Vagina (tissue), 2 donors: ENCODE measurements at regions not wholly inside any gene's neighbourhood (a gene's known extent, or its start where the extent isn't known, plus 50 kb on each side); places are given as distances from the start of the nearest gene placed in this dataset.

Experiments used
- DNase-seq, 2 donors: peaks; one replicate each; pipeline ENCODE4 v3.0.0-alpha.2; 2017; ENCODE audit errors: extremely low spot score in 2 of 2
- H3K27ac ChIP-seq: fragments of 200-600 bp; sonication (generic); one replicate; pipeline ENCODE4 v1.5.1; 2019
- H3K27me3 ChIP-seq: fragments of 200-600 bp; sonication (generic); one replicate; pipeline ENCODE4 v1.5.1; 2019
- H3K36me3 ChIP-seq, 2 donors: fragments of 200-600 bp; sonication (generic); one replicate each; pipeline ENCODE4 v1.5.1; 2017 to 2019
- H3K4me1 ChIP-seq: fragments of 200-600 bp; sonication (generic); one replicate; pipeline ENCODE4 v1.5.1; 2019
- H3K4me3 ChIP-seq, 2 donors: fragments of 200-600 bp; sonication (generic); 1 replicate in 1 of 2; 2 replicates in 1 of 2; pipeline ENCODE4 v1.5.1; 2016 to 2019
- H3K9me3 ChIP-seq: fragments of 200-600 bp; sonication (generic); one replicate; pipeline ENCODE4 v1.5.1; 2019
- CTCF ChIP-seq, 3 experiments: fragments of 450-650 bp in 2 of 3; fragments of 200-600 bp in 1 of 3; sonication (generic) in 1 of 3; IDR thresholded peaks; one replicate each; pipeline ENCODE4 v1.5.1; 2017 to 2019; ENCODE audit warnings: antibody characterized with exemption in 3 of 3, mild to moderate bottlenecking in 2 of 3, moderate library complexity in 2 of 3
- POLR2A ChIP-seq, 2 donors: fragments of 450-650 bp; IDR thresholded peaks; one replicate each; pipeline ENCODE4 v1.6.1; 2017; ENCODE audit warnings: antibody characterized with exemption in 2 of 2, mild to moderate bottlenecking in 2 of 2, moderate library complexity in 2 of 2
- POLR2AphosphoS5 ChIP-seq, 2 donors: sonication (generic); formaldehyde crosslinking; IDR thresholded peaks; one replicate each; pipeline ENCODE4 v1.9.0; 2017; ENCODE audit warnings: antibody characterized with exemption in 2 of 2, mild to moderate bottlenecking in 2 of 2, low read depth in 1 of 2; ENCODE audit not compliant: insufficient read depth in 1 of 2
- intact Hi-C: fragments of 100-400 bp; cut with DNase I; formaldehyde crosslinking; loops from one replicate; pipeline ENCODE4 v1.15.1; 2023

DNA sequence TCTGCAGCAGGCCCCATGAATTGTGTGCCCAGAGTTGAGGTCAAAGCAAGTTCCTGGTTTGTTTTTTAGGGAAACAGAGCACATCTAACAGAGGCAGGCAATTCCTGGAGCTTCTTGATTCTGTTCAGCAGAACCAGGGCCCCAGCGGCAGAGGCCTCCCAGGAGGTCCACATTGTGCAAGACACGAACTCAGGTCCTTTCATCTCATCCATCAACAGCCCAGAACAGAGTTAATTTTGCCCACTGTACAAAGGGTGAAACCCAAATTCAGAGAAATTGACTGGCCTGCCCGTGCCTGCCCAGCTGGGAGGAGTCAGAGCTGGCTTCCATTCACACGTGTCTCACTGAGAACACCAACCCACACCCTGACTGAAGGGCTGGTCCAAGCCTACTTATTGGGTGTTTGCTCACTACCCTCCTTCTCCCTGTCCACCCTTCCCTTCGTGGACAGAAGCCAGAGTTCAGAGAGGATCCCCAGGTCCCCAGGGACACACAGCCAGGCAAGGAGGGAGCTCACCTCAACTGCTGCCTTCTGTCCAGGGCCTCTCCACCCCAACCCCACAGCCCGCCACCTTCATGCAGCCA is 607.1 kb downstream of the TBC1D22A start:
- no peak overlapping the region for H3K27ac ChIP-seq
- no peaks in the 10 kb centered on the region for H3K27me3 ChIP-seq
- no peak for DNase-seq
- no peaks in the 10 kb centered on the region for H3K4me1 ChIP-seq
- no peaks in the 10 kb centered on the region for H3K9me3 ChIP-seq
- TF ChIP-seq POLR2A (IDR thresholded peaks at IDR 0.05) (no peak), POLR2AphosphoS5 (IDR thresholded peaks at IDR 0.05; ENCODE audit: insufficient read depth in 1 of 2, low read depth in 1 of 2) (no peak), CTCF (IDR thresholded peaks at IDR 0.05) (no peak)
- intact Hi-C loops, result no loop called here
- H3K36me3 ChIP-seq, result no peaks in the 10 kb centered on the region
- no peak overlapping the region for H3K4me3 ChIP-seq

- no peak for TF ChIP-seq CTCF (IDR thresholded peaks at IDR 0.05)
- no peak for TF ChIP-seq POLR2A (IDR thresholded peaks at IDR 0.05)
- no peak for TF ChIP-seq POLR2AphosphoS5 (IDR thresholded peaks at IDR 0.05; ENCODE audit: insufficient read depth in 1 of 2, low read depth in 1 of 2)
- no peaks in the 10 kb centered on the region for H3K4me1 ChIP-seq
- H3K9me3 ChIP-seq, result no peaks in the 10 kb centered on the region
- no peaks in the 10 kb centered on the region for H3K27me3 ChIP-seq
- DNase-seq, result no peak
- no peak overlapping the region for H3K27ac ChIP-seq
- no peaks in the 10 kb centered on the region for H3K36me3 ChIP-seq
- no peak overlapping the region for H3K4me3 ChIP-seq
- intact Hi-C loops, result no loop called here
Observed at GRCh38 chr22:47369020-47369419, 606.6 kb downstream of the TBC1D22A start.

- no peaks in the 10 kb centered on the region for H3K9me3 ChIP-seq
- H3K27ac ChIP-seq, result no peak overlapping the region
- no peaks in the 10 kb centered on the region for H3K36me3 ChIP-seq
- intact Hi-C loops, result no loop called here
- no peak for DNase-seq
- no peak overlapping the region for H3K4me3 ChIP-seq
- H3K4me1 ChIP-seq, result no peaks in the 10 kb centered on the region
- TF ChIP-seq POLR2AphosphoS5 (IDR thresholded peaks at IDR 0.05; ENCODE audit: insufficient read depth in 1 of 2, low read depth in 1 of 2), result no peak
- TF ChIP-seq CTCF (IDR thresholded peaks at IDR 0.05), result no peak
- no peak for TF ChIP-seq POLR2A (IDR thresholded peaks at IDR 0.05)
- no peaks in the 10 kb centered on the region for H3K27me3 ChIP-seq
Observed at GRCh38 chr22:47367993-47368945, 605.8 kb downstream of the TBC1D22A start.

- no peaks in the 10 kb centered on the region for H3K4me1 ChIP-seq
- H3K4me3 ChIP-seq, result no peak overlapping the region
- intact Hi-C loops, result no loop called here
- no peaks in the 10 kb centered on the region for H3K27me3 ChIP-seq
- no peak for TF ChIP-seq POLR2AphosphoS5 (IDR thresholded peaks at IDR 0.05; ENCODE audit: insufficient read depth in 1 of 2, low read depth in 1 of 2)
- no peak for TF ChIP-seq CTCF (IDR thresholded peaks at IDR 0.05)
- DNase-seq, result no peak
- H3K36me3 ChIP-seq, result no peaks in the 10 kb centered on the region
- no peak overlapping the region for H3K27ac ChIP-seq
- no peaks in the 10 kb centered on the region for H3K9me3 ChIP-seq
Observed at GRCh38 chr22:47367107-47367690, 604.7 kb downstream of the TBC1D22A start.
